ENCODE measurements at regions not wholly inside any gene's neighbourhood (a gene's known extent, or its start where the extent isn't known, plus 50 kb on each side); places are given as distances from the start of the nearest gene placed in this dataset.

DNA sequence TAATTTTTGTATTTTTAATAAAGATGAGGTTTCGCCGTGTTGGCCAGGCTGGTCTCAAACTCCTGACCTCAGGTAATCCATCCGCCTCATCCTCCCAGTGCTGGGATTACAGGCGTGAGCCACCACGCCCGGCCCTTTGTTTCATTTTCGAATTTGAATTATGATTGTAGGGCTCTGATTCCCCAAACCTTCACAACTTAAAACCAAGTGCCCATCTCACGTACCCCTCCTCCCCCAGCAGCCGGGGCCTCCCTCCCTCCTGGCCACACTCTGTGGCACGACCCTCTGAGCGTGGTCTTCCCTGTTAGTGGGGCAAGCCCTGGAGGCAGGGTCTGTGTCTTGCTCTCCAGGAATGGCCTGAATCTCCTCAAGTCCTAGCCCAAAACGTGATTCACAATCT is 166.5 kb downstream of the ASB1 start:
- ChIA-PET POLR2A (no interaction called here), CTCF (no interaction called here)
- no peak for TF ChIP-seq CTCF (IDR thresholded peaks at IDR 0.05; ENCODE audit: control extremely low read depth, extremely low read depth, low read depth, missing control alignments)
- no peak for DNase-seq (ENCODE audit: extremely low spot score)

GRCh38 chr2:238593678-238594077 is 167.0 kb downstream of the ASB1 start:
- CTCF ChIA-PET: no interaction called here
- no peak for TF ChIP-seq CTCF (IDR thresholded peaks at IDR 0.05; ENCODE audit: control extremely low read depth, extremely low read depth, low read depth, missing control alignments)

GRCh38 chr2:238594796-238595749 is 168.3 kb downstream of the ASB1 start:
- POLR2A ChIA-PET: no interaction called here
- no peak for TF ChIP-seq CTCF (IDR thresholded peaks at IDR 0.05; ENCODE audit: control extremely low read depth, extremely low read depth, low read depth, missing control alignments)
- DNase-seq (ENCODE audit: extremely low spot score): no peak
- CTCF ChIA-PET: no interaction called here

More at GRCh38 chr2:238593678-238594077, 167.0 kb downstream of the ASB1 start:
- no peak for DNase-seq (ENCODE audit: extremely low spot score)
- POLR2A ChIA-PET: no interaction called here

- DNase-seq (ENCODE audit: extremely low spot score): no peak
- no peak for TF ChIP-seq CTCF (IDR thresholded peaks at IDR 0.05; ENCODE audit: control extremely low read depth, extremely low read depth, low read depth, missing control alignments)
- POLR2A ChIA-PET: no interaction called here
- CTCF ChIA-PET: interaction anchor here (0.9 kb wide), 1 partner anchor 44 kb away, joined by 3 read pairs; no protein-coding TSS in a partner anchor
Measured at GRCh38 chr2:238595750-238596570, 169.2 kb downstream of the ASB1 start.

GRCh38 chr2:238596571-238597551 is 170.1 kb downstream of the ASB1 start:
- ChIA-PET POLR2A (no interaction called here), CTCF (interaction anchor here (0.9 kb wide), 1 partner anchor 43 kb away, joined by 3 read pairs; no protein-coding TSS in a partner anchor)
- TF ChIP-seq CTCF (IDR thresholded peaks at IDR 0.05; ENCODE audit: control extremely low read depth, extremely low read depth, low read depth, missing control alignments): no peak
- DNase-seq (ENCODE audit: extremely low spot score): no peak
